ENCODE measurements at regions not wholly inside any gene's neighbourhood (a gene's known extent, or its start where the extent isn't known, plus 50 kb on each side); places are given as distances from the start of the nearest gene placed in this dataset.

DNA sequence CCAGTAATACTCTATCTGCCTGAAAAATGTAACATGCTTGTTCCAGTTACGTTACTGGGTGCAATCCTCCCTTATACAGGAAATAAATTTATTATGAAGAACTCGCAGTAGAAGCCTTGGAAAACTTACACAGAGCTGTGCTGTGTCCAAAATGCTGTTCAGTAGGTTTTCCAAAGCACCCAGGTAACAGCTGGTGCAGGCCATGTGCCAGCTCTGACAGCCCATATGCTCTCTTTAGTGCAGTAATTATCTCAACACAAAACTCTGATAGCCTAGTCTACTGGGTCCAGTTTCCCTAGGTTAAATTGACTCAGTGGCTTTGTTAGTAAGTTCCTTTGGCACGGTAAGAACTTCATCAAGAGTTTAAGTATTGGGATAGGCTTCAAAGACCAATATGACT lies 120.7 kb upstream of the OBI1 start:
- no peak for DNase-seq (ENCODE audit: low spot score)

- DNase-seq (ENCODE audit: low spot score), result no peak
These were observed 119.0 kb upstream of the OBI1 start for GRCh38 chr13:78777976-78778375.

DNA sequence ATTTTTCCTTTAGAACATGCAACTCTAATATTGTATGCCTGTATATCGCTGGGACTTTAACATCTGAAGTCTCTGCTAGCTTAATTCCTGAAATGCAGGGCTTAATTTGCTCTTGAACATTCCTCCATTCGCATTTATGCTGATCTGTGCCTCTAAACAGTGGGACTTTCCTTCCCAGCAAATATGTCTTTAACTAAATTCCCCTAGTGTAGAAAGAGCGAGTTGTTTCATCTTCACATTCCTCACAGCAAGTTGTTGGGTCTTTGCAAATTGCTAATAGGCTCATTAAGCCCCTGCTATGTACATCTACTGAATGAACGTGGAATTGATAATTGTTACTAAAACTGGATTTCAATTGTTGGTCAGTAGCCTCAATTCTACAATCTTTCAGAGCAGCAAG lies 118.4 kb upstream of the OBI1 start:
- no peak for DNase-seq (ENCODE audit: low spot score)

DNA sequence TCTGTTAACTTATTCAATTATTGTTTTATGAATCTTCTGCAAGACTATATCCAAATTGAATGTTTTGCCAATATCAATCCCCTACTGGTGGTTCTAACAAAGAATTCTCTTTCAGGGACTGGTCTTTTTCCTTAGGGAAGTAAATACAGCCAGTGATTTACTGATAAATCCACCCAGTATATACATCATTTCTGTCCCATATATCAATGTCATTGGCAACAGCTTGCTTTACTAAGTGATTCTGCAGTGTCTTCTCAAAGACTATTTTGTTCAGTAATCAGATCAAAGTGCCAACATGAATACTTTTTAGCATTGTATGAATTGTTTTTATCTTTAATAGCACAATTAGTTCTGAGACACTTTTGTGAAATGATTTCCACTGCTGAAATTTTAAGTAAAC lies 114.0 kb upstream of the OBI1 start:
- DNase-seq (ENCODE audit: low spot score), result no peak

DNA sequence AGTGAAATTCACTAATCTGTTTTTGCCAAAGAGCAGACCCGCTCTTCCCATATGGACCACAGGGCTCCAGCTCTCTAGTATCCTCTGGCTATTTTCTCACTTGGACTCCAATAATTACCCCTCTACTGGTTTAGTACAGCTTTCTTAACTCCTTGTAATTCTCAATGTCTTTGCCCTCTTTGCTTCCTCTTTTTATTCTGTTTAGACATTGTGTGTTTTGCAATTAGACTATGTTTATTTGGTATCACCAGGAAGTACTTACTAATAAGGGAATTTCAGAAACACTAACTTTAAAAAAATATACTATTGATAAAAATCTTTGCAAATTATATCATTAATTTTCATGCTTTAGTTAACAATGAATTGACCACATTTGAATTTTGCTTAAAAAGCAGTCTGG lies 111.6 kb upstream of the OBI1 start:
- no peak for DNase-seq (ENCODE audit: low spot score)

- no peak for DNase-seq (ENCODE audit: low spot score)
These were observed 110.0 kb upstream of the OBI1 start for GRCh38 chr13:78768950-78769349.

DNA sequence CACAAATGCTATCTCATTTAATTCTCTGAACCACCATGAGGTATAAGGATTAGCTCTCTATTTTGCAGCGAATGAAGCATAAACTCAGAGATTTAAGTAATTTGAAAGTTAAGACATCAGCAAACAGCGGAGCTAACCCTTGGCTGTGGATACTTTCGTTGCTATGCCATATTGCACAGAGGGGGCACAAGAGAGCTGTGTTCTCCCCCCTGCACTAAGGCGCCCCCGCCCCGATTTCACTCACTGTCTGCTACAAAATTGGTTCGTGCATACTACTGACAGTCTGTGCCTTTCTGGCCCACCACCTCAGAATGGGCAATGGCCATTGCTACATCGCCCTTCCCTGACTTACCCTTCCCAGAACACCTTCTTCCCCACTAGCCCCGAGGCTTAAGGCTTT lies 105.7 kb upstream of the OBI1 start:
- DNase-seq (ENCODE audit: low spot score), result no peak

DNA sequence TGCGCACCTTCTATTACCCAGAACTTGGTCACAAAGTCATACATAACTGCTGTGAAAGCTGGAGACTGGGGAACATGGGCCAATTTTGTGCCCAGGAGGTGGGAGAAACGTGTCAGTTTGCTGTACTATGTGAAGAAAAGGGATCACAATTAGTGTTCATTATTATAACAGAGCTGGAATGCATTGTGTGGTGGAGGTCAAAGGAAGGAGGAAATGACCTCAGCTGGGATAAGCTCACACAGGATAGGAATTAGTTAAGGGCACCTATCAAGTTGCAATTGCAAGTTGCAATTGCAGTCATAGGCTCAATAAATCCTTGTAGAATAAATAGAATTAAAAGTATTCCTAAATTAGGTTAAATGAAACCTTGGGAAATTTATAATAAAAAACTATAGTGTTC lies 103.9 kb upstream of the OBI1 start:
- no peak for DNase-seq (ENCODE audit: low spot score)

DNA sequence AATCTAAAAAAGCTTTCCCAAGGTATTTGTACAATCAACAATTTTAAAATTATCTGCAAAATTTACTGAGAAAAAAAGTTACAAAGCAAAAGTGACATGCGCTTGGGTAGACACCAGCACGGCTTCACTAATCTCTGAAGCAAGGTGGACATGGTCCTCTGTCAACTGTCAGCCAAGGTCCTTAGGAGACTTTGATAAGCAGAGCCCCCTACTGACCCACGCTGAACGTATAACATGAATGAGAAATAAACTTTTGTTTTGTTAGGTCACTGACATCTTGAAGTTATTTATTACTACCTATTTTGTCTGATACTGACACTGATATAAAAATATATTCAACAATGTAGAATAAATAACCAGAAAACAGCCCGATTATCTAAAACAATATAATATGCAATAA lies 100.7 kb upstream of the OBI1 start:
- DNase-seq (ENCODE audit: low spot score), result no peak

DNA sequence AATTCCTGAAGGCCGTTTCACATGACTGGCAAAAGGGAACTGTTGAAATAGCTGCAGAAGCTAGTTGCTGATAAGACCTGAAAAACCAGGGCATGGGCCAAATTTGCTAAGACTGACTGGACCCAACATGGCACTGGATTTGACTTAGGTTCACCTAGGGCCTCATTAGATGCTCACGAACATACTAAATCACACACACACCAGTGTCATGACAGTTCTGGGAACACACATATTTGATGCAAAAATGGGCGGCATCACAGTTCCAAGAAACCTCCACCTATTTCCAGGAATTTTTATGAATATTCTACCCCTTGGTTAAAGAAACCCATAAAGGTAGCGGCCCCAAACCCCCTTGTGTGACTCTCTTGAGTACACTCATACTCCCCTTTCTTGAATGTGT lies 99.6 kb upstream of the OBI1 start:
- no peak for DNase-seq (ENCODE audit: low spot score)

GRCh38 chr13:78753435-78753834 lies 94.5 kb upstream of the OBI1 start:
- no peak for DNase-seq (ENCODE audit: low spot score)

DNA sequence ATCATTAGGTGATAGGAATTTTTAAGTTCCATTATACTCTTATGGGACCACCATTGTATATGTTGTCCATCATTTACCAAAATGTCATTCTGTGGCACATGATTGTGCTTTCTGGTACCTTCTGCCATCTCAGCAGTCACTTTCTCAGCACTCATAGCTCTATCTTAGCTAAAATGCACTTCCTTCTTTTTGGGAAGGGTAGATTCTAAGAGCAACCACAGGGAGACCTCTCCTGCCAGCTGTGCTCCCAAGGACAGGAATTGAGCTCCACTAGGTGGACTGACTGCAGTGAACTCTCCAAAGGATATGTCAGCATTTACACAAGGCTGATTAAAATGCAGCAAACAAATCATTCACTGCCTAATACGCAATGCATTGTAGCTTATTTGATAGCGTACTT lies 91.8 kb upstream of the OBI1 start:
- DNase-seq (ENCODE audit: low spot score), result no peak

- DNase-seq (ENCODE audit: low spot score), result no peak
These were observed 85.0 kb upstream of the OBI1 start for GRCh38 chr13:78743973-78744372.

GRCh38 chr13:78742659-78743058 lies 83.7 kb upstream of the OBI1 start:
- DNase-seq (ENCODE audit: low spot score), result no peak

- no peak for DNase-seq (ENCODE audit: low spot score)
These were observed 77.2 kb upstream of the OBI1 start for GRCh38 chr13:78736142-78736541.

- no peak for DNase-seq (ENCODE audit: low spot score)
These were observed 73.6 kb upstream of the OBI1 start for GRCh38 chr13:78732445-78733017.

GRCh38 chr13:78722700-78723099 lies 63.7 kb upstream of the OBI1 start:
- DNase-seq (ENCODE audit: low spot score), result no peak

DNA sequence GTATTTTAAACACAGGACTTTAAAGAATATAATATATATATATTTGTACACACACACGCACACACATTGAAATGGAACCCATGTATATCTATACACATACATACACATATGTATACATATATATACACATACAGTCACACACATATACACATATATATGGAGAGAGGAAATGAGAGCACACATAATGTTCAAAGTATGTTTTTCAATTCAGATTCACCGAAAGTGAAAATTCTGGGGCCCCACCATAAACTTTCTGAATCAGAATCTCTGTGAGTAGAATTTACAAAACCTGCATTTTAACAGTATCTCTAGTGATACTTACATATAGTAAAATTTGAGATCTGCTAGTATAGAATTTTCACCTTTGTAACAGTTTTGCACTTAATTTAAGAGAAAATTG lies 60.4 kb upstream of the OBI1 start:
- no peak for DNase-seq (ENCODE audit: low spot score)

GRCh38 chr13:78714717-78715116 lies 55.8 kb upstream of the OBI1 start:
- no peak for DNase-seq (ENCODE audit: low spot score)

- no peak for DNase-seq (ENCODE audit: low spot score)
These were observed 53.9 kb upstream of the OBI1 start for GRCh38 chr13:78712831-78713230.

GRCh38 chr13:78709028-78709427 lies 50.1 kb upstream of the OBI1 start:
- DNase-seq (ENCODE audit: low spot score), result no peak

All from GM03348 (cell line).